K562 (cell line): ENCODE measurements at regions not wholly inside any gene's neighbourhood (a gene's known extent, or its start where the extent isn't known, plus 50 kb on each side); places are given as distances from the start of the nearest gene placed in this dataset.

ENCODE experiments used
- CHCHD3 ChIP-seq: fragments of 250-450 bp; sonication (Bioruptor Pico); IDR thresholded peaks from 2 replicates; pipeline ENCODE4 v2.1.2; 2022; ENCODE audit warnings: mild to moderate bottlenecking
- DPF2 ChIP-seq: fragments of 450-650 bp; IDR thresholded peaks from 2 replicates; pipeline ENCODE4 v1.6.1; 2016
- JUN ChIP-seq, 2 experiments: sonication (generic) in 1 of 2; formaldehyde crosslinking in 1 of 2; IDR thresholded peaks; 2 replicates each; pipeline versions ENCODE4 v1.6.1 to v1.8.0; 2012 to 2022; ENCODE audit warnings: borderline replicate concordance in 2 of 2, mild to moderate bottlenecking in 2 of 2, improper control_type of control experiment in 1 of 2, low read depth in 1 of 2, low read length in 1 of 2, missing genetic modification reagents in 1 of 2
- MTF1 ChIP-seq: fragments of 250-450 bp; sonication (Bioruptor Pico); IDR thresholded peaks from 2 replicates; pipeline ENCODE4 v1.9.0; 2021; ENCODE audit warnings: moderate library complexity, mild to moderate bottlenecking, inconsistent platforms, borderline replicate concordance
- TEAD2 ChIP-seq: fragments of 450-650 bp; IDR thresholded peaks from 2 replicates; pipeline ENCODE4 v1.6.1; 2016; ENCODE audit warnings: missing genetic modification characterization, control low read depth, missing compliant biosample characterization
- ZBTB40 ChIP-seq, 2 experiments: fragments of 450-650 bp in 1 of 2; sonication (generic) in 1 of 2; formaldehyde crosslinking in 1 of 2; IDR thresholded peaks; 2 replicates each; pipeline versions ENCODE4 v1.7.1 to v1.9.0; 2016 to 2022; ENCODE audit warnings: inconsistent platforms in 1 of 2, mild to moderate bottlenecking in 1 of 2, missing genetic modification reagents in 1 of 2
- ZBTB9 ChIP-seq: fragments of 450-650 bp; formaldehyde crosslinking; IDR thresholded peaks from 2 replicates; pipeline ENCODE4 v1.4.0; 2020; ENCODE audit warnings: mild to moderate bottlenecking, moderate library complexity
- ZNF316 ChIP-seq: fragments of 450-650 bp; IDR thresholded peaks from 2 replicates; pipeline ENCODE4 v1.6.1; 2016

- TF ChIP-seq ZBTB40 (IDR thresholded peaks at IDR 0.05) = no peak
- no peak for TF ChIP-seq ZBTB40 (CRISPR knock-in tag; IDR thresholded peaks at IDR 0.05)
- TF ChIP-seq TEAD2 (tag) = no peak
- no peak for TF ChIP-seq ZNF316
- TF ChIP-seq CHCHD3 = no peak
- TF ChIP-seq ZBTB9 (CRISPR knock-in tag) = no peak
- no peak for TF ChIP-seq JUN (IDR thresholded peaks at IDR 0.05; ENCODE audit: borderline replicate concordance, low read depth, low read length)
- no peak for TF ChIP-seq JUN (CRISPR knock-in tag; IDR thresholded peaks at IDR 0.05; ENCODE audit: borderline replicate concordance)
- no peak for TF ChIP-seq MTF1 (CRISPR knock-in tag)
- TF ChIP-seq DPF2 = no peak
Observed at GRCh38 chr4:156330436-156331031, 376.9 kb upstream of the CTSO start (continued).
